ENCODE measurements at regions not wholly inside any gene's neighbourhood (a gene's known extent, or its start where the extent isn't known, plus 50 kb on each side); places are given as distances from the start of the nearest gene placed in this dataset.

DNA sequence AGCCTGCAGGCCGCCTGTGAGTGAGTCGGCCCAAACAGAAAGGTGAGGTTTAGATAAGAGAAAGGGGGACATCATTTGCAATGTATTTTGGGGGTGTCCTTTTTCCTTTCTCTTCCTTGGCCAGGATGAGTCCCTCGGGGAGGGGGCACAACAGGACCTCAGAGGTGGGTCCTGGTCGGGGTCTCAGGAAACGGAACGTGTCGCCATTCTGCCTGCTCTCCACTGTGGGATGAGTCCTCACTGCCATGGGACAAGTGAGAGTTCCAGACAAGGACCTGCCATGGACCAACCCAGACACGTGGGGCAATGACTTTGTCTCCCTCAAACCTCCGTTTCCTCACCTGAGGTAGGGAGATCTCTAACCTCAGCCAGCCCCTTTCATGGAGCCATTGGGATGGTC, 67.9 kb upstream of the TAF1B start:
- H3K4me1 ChIP-seq (ENCODE audit: insufficient read depth, low read length, poor library complexity, severe bottlenecking): peaks cover 23% of the 10 kb centered on the region
- H3F3A ChIP-seq (ENCODE audit: low read depth): no peaks in the 10 kb centered on the region
- no peak overlapping the region for H3K4me3 ChIP-seq (ENCODE audit: low read length, poor library complexity, severe bottlenecking)
- H3K4me2 ChIP-seq (ENCODE audit: low read depth, low read length, poor library complexity, severe bottlenecking): no peak overlapping the region
- no peaks in the 10 kb centered on the region for H3K79me2 ChIP-seq (ENCODE audit: insufficient read depth, low read length)
- no peak overlapping the region for H2AFZ ChIP-seq (ENCODE audit: low read length)
- H3K9me3 ChIP-seq (ENCODE audit: insufficient read depth, low read depth, low read length): no peaks in the 10 kb centered on the region
- TF ChIP-seq EZH2phosphoT487 (IDR thresholded peaks at IDR 0.05; ENCODE audit: borderline replicate concordance): no peak
- TF ChIP-seq, protein P1, sequence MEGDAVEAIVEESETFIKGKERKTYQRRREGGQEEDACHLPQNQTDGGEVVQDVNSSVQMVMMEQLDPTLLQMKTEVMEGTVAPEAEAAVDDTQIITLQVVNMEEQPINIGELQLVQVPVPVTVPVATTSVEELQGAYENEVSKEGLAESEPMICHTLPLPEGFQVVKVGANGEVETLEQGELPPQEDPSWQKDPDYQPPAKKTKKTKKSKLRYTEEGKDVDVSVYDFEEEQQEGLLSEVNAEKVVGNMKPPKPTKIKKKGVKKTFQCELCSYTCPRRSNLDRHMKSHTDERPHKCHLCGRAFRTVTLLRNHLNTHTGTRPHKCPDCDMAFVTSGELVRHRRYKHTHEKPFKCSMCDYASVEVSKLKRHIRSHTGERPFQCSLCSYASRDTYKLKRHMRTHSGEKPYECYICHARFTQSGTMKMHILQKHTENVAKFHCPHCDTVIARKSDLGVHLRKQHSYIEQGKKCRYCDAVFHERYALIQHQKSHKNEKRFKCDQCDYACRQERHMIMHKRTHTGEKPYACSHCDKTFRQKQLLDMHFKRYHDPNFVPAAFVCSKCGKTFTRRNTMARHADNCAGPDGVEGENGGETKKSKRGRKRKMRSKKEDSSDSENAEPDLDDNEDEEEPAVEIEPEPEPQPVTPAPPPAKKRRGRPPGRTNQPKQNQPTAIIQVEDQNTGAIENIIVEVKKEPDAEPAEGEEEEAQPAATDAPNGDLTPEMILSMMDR (conservative IDR thresholded peaks at IDR 0.05; ENCODE audit: low read length): no peak
- no peaks in the 10 kb centered on the region for H4K20me1 ChIP-seq (ENCODE audit: insufficient read depth, low read length, poor library complexity, severe bottlenecking)
- no peaks in the 10 kb centered on the region for H3K27me3 ChIP-seq (ENCODE audit: insufficient read depth, low read length, poor library complexity, severe bottlenecking)
- H3K9ac ChIP-seq (ENCODE audit: low read depth, low read length, poor library complexity, severe bottlenecking): no peak overlapping the region
- H3K36me3 ChIP-seq (ENCODE audit: insufficient read depth, low read length): no peaks in the 10 kb centered on the region
- no peaks in the 10 kb centered on the region for H3K9me2 ChIP-seq (replicated peaks; ENCODE audit: low read depth, low read length)

DNA sequence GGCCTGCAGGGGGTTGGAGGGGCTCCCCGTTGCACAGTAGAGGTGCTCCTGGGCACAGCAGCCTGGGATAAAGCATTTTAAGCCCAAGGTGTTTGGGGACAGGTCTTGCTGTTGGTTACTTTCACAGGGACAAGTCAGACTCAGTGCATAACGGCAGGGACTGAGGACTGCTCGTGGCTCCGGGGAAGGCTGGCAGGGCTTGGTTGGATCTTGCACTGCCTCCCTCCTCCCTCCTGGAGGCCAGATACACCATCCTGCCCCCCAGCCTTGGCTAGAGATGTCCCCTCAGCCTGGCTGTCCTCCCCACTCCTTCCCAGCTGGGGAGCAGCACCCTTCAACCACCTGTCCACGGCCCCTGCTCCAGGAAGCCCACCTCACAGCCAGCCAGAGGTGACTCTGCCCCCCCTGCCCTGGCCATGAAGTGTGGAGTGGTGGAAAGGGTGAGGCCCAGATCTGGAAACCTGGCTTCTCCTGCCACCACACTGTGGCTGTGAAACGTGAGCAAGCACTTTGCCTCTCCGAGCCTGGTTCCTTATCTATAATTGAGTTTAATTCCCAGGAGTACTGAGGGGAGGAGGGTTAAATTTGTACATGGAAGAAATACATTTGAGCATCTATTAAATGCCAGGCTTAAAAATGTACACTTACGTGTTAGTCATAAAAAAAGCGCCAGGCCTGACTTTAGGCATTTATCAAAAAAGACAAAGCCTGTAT, 67.1 kb upstream of the TAF1B start:
- Histone ChIP-seq H3K4me2 (ENCODE audit: low read depth, low read length, poor library complexity, severe bottlenecking) (no peak overlapping the region), H4K20me1 (ENCODE audit: insufficient read depth, low read length, poor library complexity, severe bottlenecking) (no peaks in the 10 kb centered on the region), H2AFZ (ENCODE audit: low read length) (no peak overlapping the region), H3K9ac (ENCODE audit: low read depth, low read length, poor library complexity, severe bottlenecking) (no peak overlapping the region), H3F3A (ENCODE audit: low read depth) (no peaks in the 10 kb centered on the region), H3K79me2 (ENCODE audit: insufficient read depth, low read length) (no peaks in the 10 kb centered on the region), H3K9me2 (replicated peaks; ENCODE audit: low read depth, low read length) (no peaks in the 10 kb centered on the region), H3K4me1 (ENCODE audit: insufficient read depth, low read length, poor library complexity, severe bottlenecking) (peaks cover 25% of the 10 kb centered on the region), H3K36me3 (ENCODE audit: insufficient read depth, low read length) (no peaks in the 10 kb centered on the region), H3K27me3 (ENCODE audit: insufficient read depth, low read length, poor library complexity, severe bottlenecking) (no peaks in the 10 kb centered on the region), H3K4me3 (ENCODE audit: low read length, poor library complexity, severe bottlenecking) (no peak overlapping the region), H3K9me3 (ENCODE audit: insufficient read depth, low read depth, low read length) (no peaks in the 10 kb centered on the region)
- no peak for TF ChIP-seq EZH2phosphoT487 (IDR thresholded peaks at IDR 0.05; ENCODE audit: borderline replicate concordance)
- TF ChIP-seq, protein P1 (conservative IDR thresholded peaks at IDR 0.05; ENCODE audit: low read length): no peak

DNA sequence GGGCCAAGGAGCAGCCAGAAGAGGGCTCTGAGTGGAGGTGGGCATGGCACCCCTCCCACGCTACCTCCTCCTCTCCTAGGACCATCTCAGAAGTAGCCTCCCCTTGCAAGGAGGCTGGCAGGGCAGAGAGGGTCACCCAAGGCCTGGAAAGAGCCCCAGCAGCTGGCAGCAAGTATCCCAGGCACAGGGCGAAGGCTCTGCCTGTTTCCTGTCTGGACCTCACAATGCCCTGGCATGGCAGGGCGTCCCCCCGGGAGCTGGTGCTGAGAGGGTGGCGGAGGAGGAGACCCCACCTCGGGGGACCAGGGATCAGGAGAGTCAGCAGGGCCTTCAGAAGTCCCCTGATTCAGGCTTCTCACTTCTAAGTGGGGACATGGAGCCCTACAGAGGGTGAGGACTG, 66.2 kb upstream of the TAF1B start:
- H3K79me2 ChIP-seq (ENCODE audit: insufficient read depth, low read length): no peaks in the 10 kb centered on the region
- H3K4me2 ChIP-seq (ENCODE audit: low read depth, low read length, poor library complexity, severe bottlenecking): no peak overlapping the region
- no peak overlapping the region for H3K4me3 ChIP-seq (ENCODE audit: low read length, poor library complexity, severe bottlenecking)
- H3F3A ChIP-seq (ENCODE audit: low read depth): no peaks in the 10 kb centered on the region
- no peaks in the 10 kb centered on the region for H3K27me3 ChIP-seq (ENCODE audit: insufficient read depth, low read length, poor library complexity, severe bottlenecking)
- peaks cover 28% of the 10 kb centered on the region for H3K4me1 ChIP-seq (ENCODE audit: insufficient read depth, low read length, poor library complexity, severe bottlenecking)
- no peaks in the 10 kb centered on the region for H3K9me3 ChIP-seq (ENCODE audit: insufficient read depth, low read depth, low read length)
- no peaks in the 10 kb centered on the region for H3K9me2 ChIP-seq (replicated peaks; ENCODE audit: low read depth, low read length)
- H4K20me1 ChIP-seq (ENCODE audit: insufficient read depth, low read length, poor library complexity, severe bottlenecking): no peaks in the 10 kb centered on the region
- H3K9ac ChIP-seq (ENCODE audit: low read depth, low read length, poor library complexity, severe bottlenecking): no peak overlapping the region
- TF ChIP-seq EZH2phosphoT487 (IDR thresholded peaks at IDR 0.05; ENCODE audit: borderline replicate concordance): no peak
- TF ChIP-seq, protein P1 (conservative IDR thresholded peaks at IDR 0.05; ENCODE audit: low read length): no peak
- no peaks in the 10 kb centered on the region for H3K36me3 ChIP-seq (ENCODE audit: insufficient read depth, low read length)
- no peak overlapping the region for H2AFZ ChIP-seq (ENCODE audit: low read length)
